ENCODE measurements at regions not wholly inside any gene's neighbourhood (a gene's known extent, or its start where the extent isn't known, plus 50 kb on each side); places are given as distances from the start of the nearest gene placed in this dataset.
A peak's percentile ranks its signal among the peaks of the same experiment; 100 is the strongest.

- peak; percentile 42 for DNase-seq
Measured at GRCh38 chr4:85398276-85398675, 76.7 kb upstream of the ARHGAP24 start.

- DNase-seq, result no peak
Measured at GRCh38 chr4:85399270-85399669, 75.7 kb upstream of the ARHGAP24 start.

- peak; percentile 40 for DNase-seq
Measured at GRCh38 chr4:85402371-85402770, 72.6 kb upstream of the ARHGAP24 start.

GRCh38 chr4:85406185-85406584 is 68.8 kb upstream of the ARHGAP24 start:
- no peak for DNase-seq

- peak; percentile 13 for DNase-seq
Measured at GRCh38 chr4:85407546-85407945, 67.4 kb upstream of the ARHGAP24 start.

GRCh38 chr4:85408301-85408700 is 66.6 kb upstream of the ARHGAP24 start:
- peak; percentile 63 for DNase-seq

GRCh38 chr4:85409251-85409650 is 65.7 kb upstream of the ARHGAP24 start:
- no peak for DNase-seq

GRCh38 chr4:85411386-85411785 is 63.6 kb upstream of the ARHGAP24 start:
- no peak for DNase-seq

- no peak for DNase-seq
Measured at GRCh38 chr4:85414972-85415371, 60.0 kb upstream of the ARHGAP24 start.

- no peak for DNase-seq
Measured at GRCh38 chr4:85416094-85416493, 58.9 kb upstream of the ARHGAP24 start.

GRCh38 chr4:85419103-85419502 is 55.8 kb upstream of the ARHGAP24 start:
- no peak for DNase-seq

- no peak for DNase-seq
Measured at GRCh38 chr4:85420831-85421230, 54.1 kb upstream of the ARHGAP24 start.

GRCh38 chr4:85423431-85423830 is 51.5 kb upstream of the ARHGAP24 start:
- no peak for DNase-seq

Measured in muscle of arm (tissue), 1 donor.